K562 (cell line): ENCODE measurements at regions not wholly inside any gene's neighbourhood (a gene's known extent, or its start where the extent isn't known, plus 50 kb on each side); places are given as distances from the start of the nearest gene placed in this dataset.

Experiments
- ATAC-seq: fragments of 200-7000 bp; cut with Tn5 transposase; 3 replicates; pipeline ENCODE4 v1.9.1; 2020; ENCODE audit warnings: moderate library complexity
- BruUV-seq: library from RNA; stranded (reverse); fragments of 400-500 nt; replicated peaks from 2 replicates; lab custom pipeline; 2021; lab: Mats Ljungman, UMichigan
- CTCF ChIA-PET: fragments of 300-600 bp; formaldehyde crosslinking; extraction: SDS; loops from one replicate; lab custom pipeline; 2021; ENCODE audit warnings: low intra/inter-chr PET ratio; lab: Yijun Ruan, JAX
- POLR2A ChIA-PET: fragments of 300-600, 350-650 bp; sonication (Branson Sonifier 250); formaldehyde crosslinking; extraction: SDS; loops from one replicate; lab custom pipeline; 2021; ENCODE audit warnings: antibody characterized with exemption, inconsistent platforms; lab: Yijun Ruan, JAX
- DNase-seq, 4 experiments: peaks; one replicate each; pipeline versions ENCODE4 v3.0.0 to v3.0.0-alpha.2; 2011 to 2018; ENCODE audit warnings: low spot score in 3 of 4, mixed read lengths in 3 of 4; ENCODE audit errors: extremely low read depth in 1 of 4
- FAIRE-seq: peaks from 2 replicates; lab custom pipeline; 2011; peaks lifted over from hg19 to GRCh38; lab: Jason Lieb, UNC
- H2AFZ ChIP-seq: 2 replicates; pipeline ENCODE4 v1.6.0; 2011; ENCODE audit warnings: low read depth, low read length, control low read depth, inconsistent platforms
- H3K27ac ChIP-seq: fragments of 200-600 bp; 3 replicates; pipeline ENCODE4 v1.8.0; 2011; ENCODE audit warnings: low read depth, mild to moderate bottlenecking, control low read depth, inconsistent platforms, low read length, moderate library complexity, mixed read lengths; ENCODE audit errors: extremely low read depth
- H3K27me3 ChIP-seq, 2 experiments: fragments of 300-600 bp in 1 of 2; 2 replicates in 1 of 2; 3 replicates in 1 of 2; pipeline versions ENCODE4 v1.6.0 to v1.8.0; 2011; ENCODE audit warnings: inconsistent platforms in 2 of 2, low read length in 2 of 2, mild to moderate bottlenecking in 1 of 2, mixed read lengths in 1 of 2, moderate library complexity in 1 of 2; ENCODE audit not compliant: control insufficient read depth in 2 of 2, insufficient read depth in 2 of 2
- H3K36me3 ChIP-seq: fragments of 300-600 bp; 3 replicates; pipeline ENCODE4 v1.8.0; 2011; ENCODE audit warnings: mild to moderate bottlenecking, low read length, inconsistent platforms; ENCODE audit not compliant: control insufficient read depth, insufficient read depth
- H3K4me1 ChIP-seq, 2 experiments: fragments of 200-600 bp in 1 of 2; replicated peaks in 1 of 2; 2 replicates in 1 of 2; 3 replicates in 1 of 2; pipeline versions ENCODE4 v1.5.1 to v1.8.0; 2011; ENCODE audit warnings: inconsistent platforms in 2 of 2, low read length in 2 of 2, mild to moderate bottlenecking in 1 of 2, mixed read lengths in 1 of 2, moderate library complexity in 1 of 2; ENCODE audit not compliant: control insufficient read depth in 2 of 2, insufficient read depth in 2 of 2
- H3K4me2 ChIP-seq: 2 replicates; pipeline ENCODE4 v1.6.1; 2011; ENCODE audit warnings: low read length, control low read depth, inconsistent platforms, mixed read lengths; ENCODE audit not compliant: insufficient read depth
- H3K4me3 ChIP-seq: fragments of 200-600 bp; sonication (generic), shearing (Covaris generic); 2 replicates; pipeline ENCODE4 v1.5.1; 2016; ENCODE audit warnings: control low read depth, inconsistent platforms
- H3K79me2 ChIP-seq: fragments of 200-600 bp; 3 replicates; pipeline ENCODE4 v1.8.0; 2011; ENCODE audit warnings: low read length, inconsistent platforms; ENCODE audit not compliant: control insufficient read depth, insufficient read depth
- H3K9ac ChIP-seq, 2 experiments: 2 replicates each; pipeline versions ENCODE4 v1.6.0 to v1.6.1; 2011; ENCODE audit warnings: low read depth in 2 of 2, low read length in 2 of 2, control low read depth in 1 of 2, inconsistent platforms in 1 of 2, mild to moderate bottlenecking in 1 of 2, mixed read lengths in 1 of 2; ENCODE audit not compliant: insufficient read depth in 1 of 2
- H3K9me1 ChIP-seq: one replicate; pipeline ENCODE4 v1.6.0; 2011; ENCODE audit warnings: inconsistent platforms, mild to moderate bottlenecking, low read length, moderate library complexity; ENCODE audit not compliant: control insufficient read depth, insufficient read depth
- H3K9me3 ChIP-seq: replicated peaks from 2 replicates; pipeline ENCODE4 v1.5.1; 2011; ENCODE audit warnings: low read depth, low read length, inconsistent platforms; ENCODE audit not compliant: control insufficient read depth, insufficient read depth
- H4K20me1 ChIP-seq: replicated peaks from 2 replicates; pipeline ENCODE4 v1.6.1; 2011; ENCODE audit warnings: low read length, inconsistent platforms, mixed read lengths; ENCODE audit not compliant: control insufficient read depth, insufficient read depth
- ARNT ChIP-seq, 2 experiments: fragments of 450-650 bp; IDR thresholded peaks; 2 replicates each; pipeline ENCODE4 v1.6.1; 2016; ENCODE audit warnings: mild to moderate bottlenecking in 1 of 2
- CREM ChIP-seq: IDR thresholded peaks from 2 replicates; pipeline ENCODE4 v1.6.1; 2014; ENCODE audit warnings: antibody characterized with exemption, low read depth
- NR2C1 ChIP-seq, 2 experiments: fragments of 450-650 bp; IDR thresholded peaks; 2 replicates each; pipeline ENCODE4 v1.6.1; 2017; ENCODE audit warnings: mild to moderate bottlenecking in 2 of 2, antibody characterized with exemption in 1 of 2, inconsistent platforms in 1 of 2, missing compliant biosample characterization in 1 of 2, missing genetic modification characterization in 1 of 2
- RB1 ChIP-seq: fragments of 450-650 bp; IDR thresholded peaks from 2 replicates; pipeline ENCODE4 v1.6.1; 2017; ENCODE audit warnings: low read depth, mild to moderate bottlenecking
- TRIM28 ChIP-seq: fragments of 450-650 bp; IDR thresholded peaks from 2 replicates; pipeline ENCODE4 v1.6.1; 2017
- ZNF347 ChIP-seq: fragments of 450-650 bp; formaldehyde crosslinking; IDR thresholded peaks from 2 replicates; pipeline ENCODE4 v1.4.0; 2020; ENCODE audit warnings: low read depth, mild to moderate bottlenecking, moderate library complexity
- ZNF766 ChIP-seq: fragments of 200-800 bp; sonication (Bioruptor generic); conservative IDR thresholded peaks from 2 replicates; pipeline ENCODE4 v1.6.1; 2016; ENCODE audit warnings: missing genetic modification characterization, missing compliant biosample characterization
- WGBS: fragments of 100-300 bp; shearing (Covaris generic); methylation state at CpG from one replicate; pipeline ENCODE4 v1.1.6; 2016; ENCODE audit warnings: low coverage, mixed read lengths; ENCODE audit not compliant: insufficient coverage; ENCODE audit errors: missing lambda C conversion rate; 5-methylcytosine and 5-hydroxymethylcytosine counted together
- in situ Hi-C: fragments of 300-500 bp; cut with MboI; formaldehyde crosslinking; loops from 4 replicates; pipeline ENCODE4 v1.15.0; 2018; ENCODE audit warnings: inconsistent platforms, mixed read lengths
- intact Hi-C: fragments of 100-400 bp; cut with micrococcal nuclease; formaldehyde crosslinking; loops from 2 replicates; pipeline ENCODE4 v1.14.2; 2022
- TF ChIP-seq, protein P1 (sequence below): fragments of 450-650 bp; IDR thresholded peaks from 2 replicates; pipeline ENCODE4 v1.7.1; 2018; ENCODE audit warnings: mild to moderate bottlenecking, low read depth; ENCODE audit not compliant: partially characterized antibody
- TF ChIP-seq, protein P2 (sequence below): fragments of 450-650 bp; formaldehyde crosslinking; IDR thresholded peaks from 2 replicates; pipeline ENCODE4 v1.4.0; 2022; ENCODE audit warnings: missing genetic modification characterization
- TF ChIP-seq, protein P3 (sequence below): sonication (generic); formaldehyde crosslinking; IDR thresholded peaks from 2 replicates; pipeline ENCODE4 v1.8.0; 2022; ENCODE audit warnings: missing genetic modification reagents, mild to moderate bottlenecking, borderline replicate concordance
- TF ChIP-seq, protein P4 (sequence below): fragments of 200-400 bp; formaldehyde crosslinking; IDR thresholded peaks from 2 replicates; pipeline ENCODE4 v1.6.1; 2017; ENCODE audit warnings: mild to moderate bottlenecking, low read depth, low read length, moderate library complexity

DNA sequence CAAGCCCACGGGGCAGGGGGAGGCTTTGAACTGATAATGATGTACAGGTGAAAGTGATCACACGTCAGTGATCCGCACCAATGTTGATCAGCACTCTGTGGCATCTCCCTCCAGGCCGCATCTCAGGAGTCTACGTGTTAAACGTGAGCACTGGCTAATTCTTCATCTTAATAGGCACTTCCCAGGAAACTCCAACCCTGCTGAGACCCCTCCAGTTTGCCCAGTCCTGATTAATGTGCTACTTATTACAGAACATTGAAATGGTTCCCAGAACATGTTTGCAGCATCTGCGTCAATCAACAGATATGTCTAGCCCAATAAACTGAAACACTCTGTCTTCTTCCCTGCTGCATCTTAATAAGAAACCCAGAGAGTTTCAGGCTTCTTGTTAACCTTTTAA lies 298.4 kb downstream of the DEPDC1B start:
- TF ChIP-seq RB1, result no peak
- TF ChIP-seq, protein P1, sequence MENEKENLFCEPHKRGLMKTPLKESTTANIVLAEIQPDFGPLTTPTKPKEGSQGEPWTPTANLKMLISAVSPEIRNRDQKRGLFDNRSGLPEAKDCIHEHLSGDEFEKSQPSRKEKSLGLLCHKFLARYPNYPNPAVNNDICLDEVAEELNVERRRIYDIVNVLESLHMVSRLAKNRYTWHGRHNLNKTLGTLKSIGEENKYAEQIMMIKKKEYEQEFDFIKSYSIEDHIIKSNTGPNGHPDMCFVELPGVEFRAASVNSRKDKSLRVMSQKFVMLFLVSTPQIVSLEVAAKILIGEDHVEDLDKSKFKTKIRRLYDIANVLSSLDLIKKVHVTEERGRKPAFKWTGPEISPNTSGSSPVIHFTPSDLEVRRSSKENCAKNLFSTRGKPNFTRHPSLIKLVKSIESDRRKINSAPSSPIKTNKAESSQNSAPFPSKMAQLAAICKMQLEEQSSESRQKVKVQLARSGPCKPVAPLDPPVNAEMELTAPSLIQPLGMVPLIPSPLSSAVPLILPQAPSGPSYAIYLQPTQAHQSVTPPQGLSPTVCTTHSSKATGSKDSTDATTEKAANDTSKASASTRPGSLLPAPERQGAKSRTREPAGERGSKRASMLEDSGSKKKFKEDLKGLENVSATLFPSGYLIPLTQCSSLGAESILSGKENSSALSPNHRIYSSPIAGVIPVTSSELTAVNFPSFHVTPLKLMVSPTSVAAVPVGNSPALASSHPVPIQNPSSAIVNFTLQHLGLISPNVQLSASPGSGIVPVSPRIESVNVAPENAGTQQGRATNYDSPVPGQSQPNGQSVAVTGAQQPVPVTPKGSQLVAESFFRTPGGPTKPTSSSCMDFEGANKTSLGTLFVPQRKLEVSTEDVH, result no peak
- TF ChIP-seq ZNF347, result no peak
- TF ChIP-seq TRIM28, result no peak
- TF ChIP-seq, protein P2, sequence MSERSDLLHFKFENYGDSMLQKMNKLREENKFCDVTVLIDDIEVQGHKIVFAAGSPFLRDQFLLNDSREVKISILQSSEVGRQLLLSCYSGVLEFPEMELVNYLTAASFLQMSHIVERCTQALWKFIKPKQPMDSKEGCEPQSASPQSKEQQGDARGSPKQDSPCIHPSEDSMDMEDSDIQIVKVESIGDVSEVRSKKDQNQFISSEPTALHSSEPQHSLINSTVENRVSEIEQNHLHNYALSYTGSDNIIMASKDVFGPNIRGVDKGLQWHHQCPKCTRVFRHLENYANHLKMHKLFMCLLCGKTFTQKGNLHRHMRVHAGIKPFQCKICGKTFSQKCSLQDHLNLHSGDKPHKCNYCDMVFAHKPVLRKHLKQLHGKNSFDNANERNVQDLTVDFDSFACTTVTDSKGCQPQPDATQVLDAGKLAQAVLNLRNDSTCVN (CRISPR knock-in tag), result no peak
- TF ChIP-seq, protein P3, sequence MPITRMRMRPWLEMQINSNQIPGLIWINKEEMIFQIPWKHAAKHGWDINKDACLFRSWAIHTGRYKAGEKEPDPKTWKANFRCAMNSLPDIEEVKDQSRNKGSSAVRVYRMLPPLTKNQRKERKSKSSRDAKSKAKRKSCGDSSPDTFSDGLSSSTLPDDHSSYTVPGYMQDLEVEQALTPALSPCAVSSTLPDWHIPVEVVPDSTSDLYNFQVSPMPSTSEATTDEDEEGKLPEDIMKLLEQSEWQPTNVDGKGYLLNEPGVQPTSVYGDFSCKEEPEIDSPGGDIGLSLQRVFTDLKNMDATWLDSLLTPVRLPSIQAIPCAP, result no peak
- TF ChIP-seq ZNF766 (CRISPR knock-in tag), result no peak
- TF ChIP-seq, protein P4, sequence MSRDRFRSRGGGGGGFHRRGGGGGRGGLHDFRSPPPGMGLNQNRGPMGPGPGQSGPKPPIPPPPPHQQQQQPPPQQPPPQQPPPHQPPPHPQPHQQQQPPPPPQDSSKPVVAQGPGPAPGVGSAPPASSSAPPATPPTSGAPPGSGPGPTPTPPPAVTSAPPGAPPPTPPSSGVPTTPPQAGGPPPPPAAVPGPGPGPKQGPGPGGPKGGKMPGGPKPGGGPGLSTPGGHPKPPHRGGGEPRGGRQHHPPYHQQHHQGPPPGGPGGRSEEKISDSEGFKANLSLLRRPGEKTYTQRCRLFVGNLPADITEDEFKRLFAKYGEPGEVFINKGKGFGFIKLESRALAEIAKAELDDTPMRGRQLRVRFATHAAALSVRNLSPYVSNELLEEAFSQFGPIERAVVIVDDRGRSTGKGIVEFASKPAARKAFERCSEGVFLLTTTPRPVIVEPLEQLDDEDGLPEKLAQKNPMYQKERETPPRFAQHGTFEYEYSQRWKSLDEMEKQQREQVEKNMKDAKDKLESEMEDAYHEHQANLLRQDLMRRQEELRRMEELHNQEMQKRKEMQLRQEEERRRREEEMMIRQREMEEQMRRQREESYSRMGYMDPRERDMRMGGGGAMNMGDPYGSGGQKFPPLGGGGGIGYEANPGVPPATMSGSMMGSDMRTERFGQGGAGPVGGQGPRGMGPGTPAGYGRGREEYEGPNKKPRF, result no peak
- no peak for TF ChIP-seq ARNT (IDR thresholded peaks at IDR 0.05)
- no peak for TF ChIP-seq NR2C1 (IDR thresholded peaks at IDR 0.05)
- TF ChIP-seq NR2C1 (tag; IDR thresholded peaks at IDR 0.05), result no peak
- no peak for TF ChIP-seq CREM
- no peaks in the 10 kb centered on the region for H3K9me1 ChIP-seq
- H3K36me3 ChIP-seq, result no peaks in the 10 kb centered on the region
- H3K27ac ChIP-seq, result no peak overlapping the region
- BruUV-seq, result no TSS peak
- H3K9ac ChIP-seq, result no peak overlapping the region
- H3K79me2 ChIP-seq, result no peaks in the 10 kb centered on the region
- intact Hi-C loops, result no loop called here
- H3K4me3 ChIP-seq, result no peak overlapping the region
- no peaks in the 10 kb centered on the region for H4K20me1 ChIP-seq
- in situ Hi-C loops, result no loop called here
- FAIRE-seq (no peak), DNase-seq (no peak), ATAC-seq (no peak)
- WGBS, result 0% methylated on average over 7 of the region's 7 CpGs
- H3K27me3 ChIP-seq, result no peaks in the 10 kb centered on the region
- ChIA-PET POLR2A (no interaction called here), CTCF (no interaction called here)
- H3K4me1 ChIP-seq, result no peaks in the 10 kb centered on the region
- H3K9me3 ChIP-seq, result no peaks in the 10 kb centered on the region
- H3K4me2 ChIP-seq, result no peak overlapping the region
- no peak overlapping the region for H2AFZ ChIP-seq
